HG03095 (cell line): ENCODE measurements at regions not wholly inside any gene's neighbourhood (a gene's known extent, or its start where the extent isn't known, plus 50 kb on each side); places are given as distances from the start of the nearest gene placed in this dataset.

Source experiments
- ATAC-seq: cut with Tn5 transposase; IDR thresholded peaks from one replicate; pipeline ENCODE4 v1.9.1; 2021; ENCODE audit warnings: moderate library complexity; ENCODE audit not compliant: unreplicated experiment

GRCh38 chr20:50297498-50298376 lies 107.1 kb downstream of the CEBPB start:
- ATAC-seq = no peak

GRCh38 chr20:50298554-50299324 lies 108.1 kb downstream of the CEBPB start:
- no peak for ATAC-seq

GRCh38 chr20:50299325-50299629 lies 108.6 kb downstream of the CEBPB start:
- no peak for ATAC-seq

GRCh38 chr20:50301165-50301564 lies 110.5 kb downstream of the CEBPB start:
- ATAC-seq = no peak

- ATAC-seq = no peak
These were observed 111.1 kb downstream of the CEBPB start for GRCh38 chr20:50301712-50302111.

GRCh38 chr20:50302341-50303057 lies 111.9 kb downstream of the CEBPB start:
- no peak for ATAC-seq

- ATAC-seq = no peak
These were observed 113.2 kb downstream of the CEBPB start for GRCh38 chr20:50303573-50304500.

- ATAC-seq = no peak
These were observed 113.8 kb downstream of the CEBPB start for GRCh38 chr20:50304501-50304856.

- no peak for ATAC-seq
These were observed 114.4 kb downstream of the CEBPB start for GRCh38 chr20:50304923-50305635.

GRCh38 chr20:50305636-50306477 lies 115.2 kb downstream of the CEBPB start:
- no peak for ATAC-seq

- ATAC-seq = no peak
These were observed 116.1 kb downstream of the CEBPB start for GRCh38 chr20:50306478-50307423.

- ATAC-seq = no peak
These were observed 117.5 kb downstream of the CEBPB start for GRCh38 chr20:50308166-50308512.

GRCh38 chr20:50308513-50309279 lies 118.1 kb downstream of the CEBPB start:
- no peak for ATAC-seq

GRCh38 chr20:50309280-50309763 lies 118.7 kb downstream of the CEBPB start:
- ATAC-seq = no peak

- no peak for ATAC-seq
These were observed 119.4 kb downstream of the CEBPB start for GRCh38 chr20:50309764-50310672.

GRCh38 chr20:50310673-50311051 lies 120.0 kb downstream of the CEBPB start:
- no peak for ATAC-seq
